ENCODE measurements at regions not wholly inside any gene's neighbourhood (a gene's known extent, or its start where the extent isn't known, plus 50 kb on each side); places are given as distances from the start of the nearest gene placed in this dataset.
"Not testable (repeated sequence)": the region's sequence is repeated elsewhere in the genome, so short reads cannot be mapped to it uniquely, and the experiment has no call there.

GRCh38 chr3:106518516-106518915 is 649.7 kb upstream of the CBLB start:
- Histone ChIP-seq H3K9ac (ENCODE audit: low read depth, low read length) (no peak overlapping the region), H3K9me3 (ENCODE audit: control insufficient read depth, insufficient read depth, low read length) (no peaks in the 10 kb centered on the region), H3K4me1 (ENCODE audit: control insufficient read depth, insufficient read depth, low read length) (no peaks in the 10 kb centered on the region), H3K4me3 (ENCODE audit: low read depth, low read length) (no peak overlapping the region), H3K27me3 (ENCODE audit: control insufficient read depth, insufficient read depth, low read length) (no peaks in the 10 kb centered on the region), H3K36me3 (ENCODE audit: control insufficient read depth, insufficient read depth, low read length) (no peaks in the 10 kb centered on the region)

DNA sequence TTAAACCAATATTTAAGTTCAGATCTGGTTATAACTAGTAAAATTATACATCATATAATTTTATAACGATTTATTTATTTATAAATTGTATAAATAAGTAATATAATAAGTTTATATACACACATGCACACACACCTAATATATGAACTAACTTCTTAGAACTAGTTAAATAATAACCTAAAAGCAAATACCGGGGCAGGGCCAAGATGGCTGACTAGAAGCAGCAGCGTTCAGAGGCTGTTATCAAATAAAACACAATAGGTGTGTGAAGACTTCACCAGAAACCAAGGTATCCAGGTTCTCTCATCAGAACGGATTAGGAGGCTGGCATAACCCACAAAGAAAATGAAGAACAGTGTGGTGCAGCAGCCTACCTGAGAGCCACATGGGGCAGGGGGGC is 653.6 kb upstream of the CBLB start:
- no peaks in the 10 kb centered on the region for H3K36me3 ChIP-seq (ENCODE audit: control insufficient read depth, insufficient read depth, low read length)
- no peak overlapping the region for H3K4me3 ChIP-seq (ENCODE audit: low read depth, low read length)
- no peaks in the 10 kb centered on the region for H3K27me3 ChIP-seq (ENCODE audit: control insufficient read depth, insufficient read depth, low read length)
- H3K4me1 ChIP-seq (ENCODE audit: control insufficient read depth, insufficient read depth, low read length): no peaks in the 10 kb centered on the region
- no peaks in the 10 kb centered on the region for H3K9me3 ChIP-seq (ENCODE audit: control insufficient read depth, insufficient read depth, low read length)
- H3K9ac ChIP-seq (ENCODE audit: low read depth, low read length): no peak overlapping the region

DNA sequence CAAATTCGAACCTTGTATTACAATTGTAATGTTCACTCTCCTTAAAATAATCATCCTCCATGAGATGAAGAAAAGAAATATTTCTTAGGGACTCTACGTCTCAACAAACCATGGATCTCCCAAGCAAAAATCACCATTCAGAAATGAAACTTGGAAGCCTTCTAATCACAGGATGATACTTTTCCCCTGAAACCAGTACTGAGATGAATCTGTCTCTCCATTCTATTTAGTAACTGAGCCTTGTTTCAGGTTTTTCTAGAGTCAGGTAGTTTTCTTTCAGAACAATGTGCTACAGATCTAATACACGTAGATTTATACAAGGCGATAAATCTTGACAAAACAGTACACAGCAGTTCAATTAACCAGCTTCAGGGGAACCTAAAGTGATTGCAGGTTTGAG is 660.1 kb upstream of the CBLB start:
- no peaks in the 10 kb centered on the region for H3K4me1 ChIP-seq (ENCODE audit: control insufficient read depth, insufficient read depth, low read length)
- H3K9me3 ChIP-seq (ENCODE audit: control insufficient read depth, insufficient read depth, low read length): peaks cover under 1% of the 10 kb centered on the region
- H3K27me3 ChIP-seq (ENCODE audit: control insufficient read depth, insufficient read depth, low read length): no peaks in the 10 kb centered on the region
- no peaks in the 10 kb centered on the region for H3K36me3 ChIP-seq (ENCODE audit: control insufficient read depth, insufficient read depth, low read length)
- no peak overlapping the region for H3K4me3 ChIP-seq (ENCODE audit: low read depth, low read length)
- no peak overlapping the region for H3K9ac ChIP-seq (ENCODE audit: low read depth, low read length)

DNA sequence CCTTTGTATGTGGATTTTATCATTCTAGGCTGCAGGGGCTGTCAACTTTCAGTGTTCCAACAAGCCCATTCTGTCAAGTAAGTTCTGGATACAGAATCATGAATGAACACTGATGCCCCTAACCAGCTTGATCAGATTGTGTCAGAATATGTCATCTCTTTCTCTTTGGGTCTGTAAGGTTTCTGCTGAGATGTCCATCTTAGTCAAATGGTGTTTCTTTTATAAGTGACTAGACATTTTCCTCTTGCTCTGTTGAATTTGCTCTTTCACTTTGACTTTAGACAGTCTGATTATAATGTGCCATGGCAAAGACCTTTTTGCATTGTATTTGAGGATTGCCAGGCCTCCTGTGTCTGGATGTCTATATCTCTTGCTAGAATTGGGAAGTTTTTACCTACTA is 660.9 kb upstream of the CBLB start:
- H3K9ac ChIP-seq (ENCODE audit: low read depth, low read length): no peak overlapping the region
- H3K9me3 ChIP-seq (ENCODE audit: control insufficient read depth, insufficient read depth, low read length): peaks cover 3% of the 10 kb centered on the region
- H3K36me3 ChIP-seq (ENCODE audit: control insufficient read depth, insufficient read depth, low read length): no peaks in the 10 kb centered on the region
- H3K4me3 ChIP-seq (ENCODE audit: low read depth, low read length): no peak overlapping the region
- no peaks in the 10 kb centered on the region for H3K4me1 ChIP-seq (ENCODE audit: control insufficient read depth, insufficient read depth, low read length)
- no peaks in the 10 kb centered on the region for H3K27me3 ChIP-seq (ENCODE audit: control insufficient read depth, insufficient read depth, low read length)

GRCh38 chr3:106530367-106530766 is 661.6 kb upstream of the CBLB start:
- Histone ChIP-seq H3K36me3 (ENCODE audit: control insufficient read depth, insufficient read depth, low read length) (no peaks in the 10 kb centered on the region), H3K9me3 (ENCODE audit: control insufficient read depth, insufficient read depth, low read length) (peaks cover 3% of the 10 kb centered on the region), H3K27me3 (ENCODE audit: control insufficient read depth, insufficient read depth, low read length) (no peaks in the 10 kb centered on the region), H3K9ac (ENCODE audit: low read depth, low read length) (no peak overlapping the region), H3K4me1 (ENCODE audit: control insufficient read depth, insufficient read depth, low read length) (no peaks in the 10 kb centered on the region), H3K4me3 (ENCODE audit: low read depth, low read length) (no peak overlapping the region)

GRCh38 chr3:106531771-106532329 is 663.0 kb upstream of the CBLB start:
- not testable (repeated sequence) for H3K4me3 ChIP-seq (ENCODE audit: low read depth, low read length); H3K27me3 ChIP-seq (ENCODE audit: control insufficient read depth, insufficient read depth, low read length); H3K9me3 ChIP-seq (ENCODE audit: control insufficient read depth, insufficient read depth, low read length); H3K9ac ChIP-seq (ENCODE audit: low read depth, low read length); H3K36me3 ChIP-seq (ENCODE audit: control insufficient read depth, insufficient read depth, low read length); H3K4me1 ChIP-seq (ENCODE audit: control insufficient read depth, insufficient read depth, low read length)

DNA sequence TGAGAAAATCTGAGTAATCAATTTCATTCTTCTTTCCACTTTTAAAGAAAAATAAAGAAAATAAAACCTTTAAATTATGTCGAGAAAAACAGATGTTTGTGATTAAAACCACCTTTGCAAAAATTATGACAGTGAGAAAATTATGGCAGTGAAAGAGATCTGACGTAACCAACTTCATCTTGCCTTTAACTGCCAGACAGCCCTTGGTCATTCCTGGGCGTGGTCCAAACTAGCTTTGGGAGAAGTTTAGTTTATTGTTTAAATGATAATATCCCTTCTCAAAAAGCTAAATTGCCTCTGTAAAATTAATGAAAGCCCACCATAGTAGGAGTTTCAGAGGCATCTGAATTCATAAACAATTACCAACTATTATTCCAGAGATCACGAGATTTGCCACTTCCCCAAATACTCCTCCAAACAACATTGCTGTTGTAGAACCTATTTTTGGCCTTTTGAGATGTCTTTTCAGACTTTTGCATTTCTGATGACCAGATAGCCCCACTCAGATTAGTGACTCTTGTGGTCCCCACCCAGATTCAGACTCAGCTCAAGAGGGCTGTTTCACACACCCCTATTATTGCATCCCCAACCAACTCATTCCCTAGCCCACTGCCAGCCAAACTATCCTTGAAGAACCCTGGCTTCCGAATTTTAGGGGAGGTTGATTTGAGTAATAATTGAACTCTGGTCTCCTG is 664.4 kb upstream of the CBLB start:
- Histone ChIP-seq H3K4me3 (ENCODE audit: low read depth, low read length) (no peak overlapping the region), H3K36me3 (ENCODE audit: control insufficient read depth, insufficient read depth, low read length) (no peaks in the 10 kb centered on the region), H3K9ac (ENCODE audit: low read depth, low read length) (no peak overlapping the region), H3K9me3 (ENCODE audit: control insufficient read depth, insufficient read depth, low read length) (peaks cover 3% of the 10 kb centered on the region), H3K27me3 (ENCODE audit: control insufficient read depth, insufficient read depth, low read length) (no peaks in the 10 kb centered on the region), H3K4me1 (ENCODE audit: control insufficient read depth, insufficient read depth, low read length) (no peaks in the 10 kb centered on the region)

DNA sequence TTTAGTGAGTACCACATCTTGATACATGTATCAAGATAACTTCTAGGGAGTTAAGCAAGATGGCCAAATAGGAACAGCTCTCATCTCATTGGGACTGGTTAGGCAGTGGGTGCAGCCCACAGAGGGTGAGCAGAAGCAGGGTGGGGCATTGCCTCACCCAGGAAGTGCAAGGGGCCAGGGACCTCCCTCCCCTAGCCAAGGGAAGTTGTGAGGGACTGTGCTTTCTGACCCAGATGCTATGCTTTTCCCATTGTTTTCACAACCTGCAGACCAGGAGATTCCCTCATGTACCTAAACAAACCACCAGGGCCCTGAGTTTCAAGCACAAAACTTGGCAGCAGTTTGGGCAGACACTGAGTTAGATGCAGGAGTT is 665.0 kb upstream of the CBLB start:
- no peak overlapping the region for H3K4me3 ChIP-seq (ENCODE audit: low read depth, low read length)

GRCh38 chr3:106534206-106534605 is 665.4 kb upstream of the CBLB start:
- H3K9me3 ChIP-seq (ENCODE audit: control insufficient read depth, insufficient read depth, low read length): peaks cover 3% of the 10 kb centered on the region
- no peaks in the 10 kb centered on the region for H3K4me1 ChIP-seq (ENCODE audit: control insufficient read depth, insufficient read depth, low read length)
- no peaks in the 10 kb centered on the region for H3K27me3 ChIP-seq (ENCODE audit: control insufficient read depth, insufficient read depth, low read length)
- no peaks in the 10 kb centered on the region for H3K36me3 ChIP-seq (ENCODE audit: control insufficient read depth, insufficient read depth, low read length)
- no peak overlapping the region for H3K9ac ChIP-seq (ENCODE audit: low read depth, low read length)
- H3K4me3 ChIP-seq (ENCODE audit: low read depth, low read length): no peak overlapping the region

More for the DNA sequence above, 665.0 kb upstream of the CBLB start:
- H3K9me3 ChIP-seq (ENCODE audit: control insufficient read depth, insufficient read depth, low read length): peaks cover 3% of the 10 kb centered on the region
- no peak overlapping the region for H3K9ac ChIP-seq (ENCODE audit: low read depth, low read length)
- H3K36me3 ChIP-seq (ENCODE audit: control insufficient read depth, insufficient read depth, low read length): no peaks in the 10 kb centered on the region
- no peaks in the 10 kb centered on the region for H3K4me1 ChIP-seq (ENCODE audit: control insufficient read depth, insufficient read depth, low read length)
- H3K27me3 ChIP-seq (ENCODE audit: control insufficient read depth, insufficient read depth, low read length): no peaks in the 10 kb centered on the region

- H3K4me3 ChIP-seq (ENCODE audit: low read depth, low read length): no peak overlapping the region
- H3K27me3 ChIP-seq (ENCODE audit: control insufficient read depth, insufficient read depth, low read length): no peaks in the 10 kb centered on the region
- no peak overlapping the region for H3K9ac ChIP-seq (ENCODE audit: low read depth, low read length)
- H3K4me1 ChIP-seq (ENCODE audit: control insufficient read depth, insufficient read depth, low read length): no peaks in the 10 kb centered on the region
- no peaks in the 10 kb centered on the region for H3K36me3 ChIP-seq (ENCODE audit: control insufficient read depth, insufficient read depth, low read length)
- peaks cover 3% of the 10 kb centered on the region for H3K9me3 ChIP-seq (ENCODE audit: control insufficient read depth, insufficient read depth, low read length)
Observed at GRCh38 chr3:106540743-106541142, 671.9 kb upstream of the CBLB start.

DNA sequence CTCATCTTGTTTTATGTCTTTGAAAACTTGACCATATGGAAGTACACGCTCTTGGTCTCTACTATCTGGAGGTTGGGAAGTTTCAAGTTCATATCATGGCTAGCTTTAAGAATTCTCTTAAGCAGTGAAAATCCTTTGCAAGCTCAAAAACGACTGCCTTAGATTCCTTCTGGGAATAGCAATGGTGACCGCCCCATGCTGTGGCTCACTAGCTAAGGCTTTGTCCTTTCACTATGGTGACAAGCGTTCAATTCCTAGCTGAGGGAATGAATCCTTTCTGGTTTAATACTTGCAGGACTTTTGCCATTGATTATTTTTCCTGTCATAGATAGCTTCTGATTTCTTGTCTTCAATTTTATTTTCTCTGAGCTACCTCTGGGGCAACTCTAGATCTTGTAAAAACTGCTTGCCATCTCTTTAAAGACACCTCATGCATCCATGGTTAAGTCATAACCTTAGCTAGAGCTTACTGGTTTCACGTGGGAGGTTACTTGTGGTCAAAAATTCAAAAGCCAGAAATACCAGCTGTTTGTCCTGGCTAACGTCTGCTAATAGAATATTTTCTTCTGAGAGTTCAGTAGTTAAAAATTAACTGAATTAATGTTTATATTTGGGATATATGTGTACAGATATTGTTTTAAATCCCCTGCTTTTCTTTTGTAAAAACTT is 673.4 kb upstream of the CBLB start:
- peaks cover 5% of the 10 kb centered on the region for H3K9me3 ChIP-seq (ENCODE audit: control insufficient read depth, insufficient read depth, low read length)
- H3K36me3 ChIP-seq (ENCODE audit: control insufficient read depth, insufficient read depth, low read length): no peaks in the 10 kb centered on the region
- no peak overlapping the region for H3K9ac ChIP-seq (ENCODE audit: low read depth, low read length)
- no peaks in the 10 kb centered on the region for H3K4me1 ChIP-seq (ENCODE audit: control insufficient read depth, insufficient read depth, low read length)
- no peaks in the 10 kb centered on the region for H3K27me3 ChIP-seq (ENCODE audit: control insufficient read depth, insufficient read depth, low read length)
- H3K4me3 ChIP-seq (ENCODE audit: low read depth, low read length): no peak overlapping the region

GRCh38 chr3:106552351-106553043 is 683.7 kb upstream of the CBLB start:
- Histone ChIP-seq H3K4me1 (ENCODE audit: control insufficient read depth, insufficient read depth, low read length) (no peaks in the 10 kb centered on the region), H3K36me3 (ENCODE audit: control insufficient read depth, insufficient read depth, low read length) (no peaks in the 10 kb centered on the region), H3K9ac (ENCODE audit: low read depth, low read length) (no peak overlapping the region), H3K4me3 (ENCODE audit: low read depth, low read length) (no peak overlapping the region), H3K9me3 (ENCODE audit: control insufficient read depth, insufficient read depth, low read length) (no peaks in the 10 kb centered on the region), H3K27me3 (ENCODE audit: control insufficient read depth, insufficient read depth, low read length) (no peaks in the 10 kb centered on the region)

All from iPS-15b (cell line).